ENCODE measurements at regions not wholly inside any gene's neighbourhood (a gene's known extent, or its start where the extent isn't known, plus 50 kb on each side); places are given as distances from the start of the nearest gene placed in this dataset.

DNA sequence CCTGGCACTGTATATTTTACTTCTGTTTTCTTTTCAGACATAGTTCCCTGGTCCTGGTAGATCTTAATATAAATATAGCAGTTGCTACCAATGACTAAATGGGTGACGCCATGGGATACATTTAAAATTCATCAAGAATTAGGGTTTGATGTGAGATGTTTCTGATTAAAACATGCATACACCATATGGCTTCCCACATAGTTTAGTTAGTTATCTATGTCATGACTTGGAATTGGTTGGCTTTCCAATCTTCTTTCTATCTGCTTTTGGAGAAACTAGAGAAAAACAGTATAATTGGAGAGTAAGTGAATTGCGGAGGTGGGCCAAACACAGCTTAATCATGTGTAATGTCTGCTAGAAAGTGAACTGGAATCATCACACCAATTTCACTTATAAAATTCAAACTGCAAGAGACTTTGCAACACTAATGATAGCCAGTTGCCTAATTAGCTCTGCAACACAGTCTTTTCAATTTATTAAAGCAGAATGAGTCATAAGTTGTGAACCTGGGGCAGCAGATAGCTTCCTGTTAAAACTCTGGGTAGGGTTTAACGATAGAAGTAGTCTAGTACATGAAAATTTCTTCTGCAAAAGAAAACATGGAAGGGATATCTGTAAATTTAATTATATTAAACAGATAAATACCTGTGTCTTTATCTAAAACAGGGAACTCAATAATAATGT, 295.2 kb downstream of the SLC16A7 start:
- no peaks in the 10 kb centered on the region for H3K4me1 ChIP-seq
- H3K4me3 ChIP-seq, result no peak overlapping the region
- no peaks in the 10 kb centered on the region for H3K27me3 ChIP-seq
- H3K27ac ChIP-seq, result no peak overlapping the region
- intact Hi-C loops (cut with DNase I; ENCODE audit: low total_unique reads), result no loop called here
- DNase-seq (ENCODE audit: low spot score in 2 of 2), result no peak
- TF ChIP-seq, protein P1, sequence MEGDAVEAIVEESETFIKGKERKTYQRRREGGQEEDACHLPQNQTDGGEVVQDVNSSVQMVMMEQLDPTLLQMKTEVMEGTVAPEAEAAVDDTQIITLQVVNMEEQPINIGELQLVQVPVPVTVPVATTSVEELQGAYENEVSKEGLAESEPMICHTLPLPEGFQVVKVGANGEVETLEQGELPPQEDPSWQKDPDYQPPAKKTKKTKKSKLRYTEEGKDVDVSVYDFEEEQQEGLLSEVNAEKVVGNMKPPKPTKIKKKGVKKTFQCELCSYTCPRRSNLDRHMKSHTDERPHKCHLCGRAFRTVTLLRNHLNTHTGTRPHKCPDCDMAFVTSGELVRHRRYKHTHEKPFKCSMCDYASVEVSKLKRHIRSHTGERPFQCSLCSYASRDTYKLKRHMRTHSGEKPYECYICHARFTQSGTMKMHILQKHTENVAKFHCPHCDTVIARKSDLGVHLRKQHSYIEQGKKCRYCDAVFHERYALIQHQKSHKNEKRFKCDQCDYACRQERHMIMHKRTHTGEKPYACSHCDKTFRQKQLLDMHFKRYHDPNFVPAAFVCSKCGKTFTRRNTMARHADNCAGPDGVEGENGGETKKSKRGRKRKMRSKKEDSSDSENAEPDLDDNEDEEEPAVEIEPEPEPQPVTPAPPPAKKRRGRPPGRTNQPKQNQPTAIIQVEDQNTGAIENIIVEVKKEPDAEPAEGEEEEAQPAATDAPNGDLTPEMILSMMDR (IDR thresholded peaks at IDR 0.05), result no peak
- TF ChIP-seq POLR2AphosphoS5 (IDR thresholded peaks at IDR 0.05) (no peak), POLR2A (IDR thresholded peaks at IDR 0.05) (no peak)
- no peaks in the 10 kb centered on the region for H3K9me3 ChIP-seq
- H3K36me3 ChIP-seq, result no peaks in the 10 kb centered on the region

DNA sequence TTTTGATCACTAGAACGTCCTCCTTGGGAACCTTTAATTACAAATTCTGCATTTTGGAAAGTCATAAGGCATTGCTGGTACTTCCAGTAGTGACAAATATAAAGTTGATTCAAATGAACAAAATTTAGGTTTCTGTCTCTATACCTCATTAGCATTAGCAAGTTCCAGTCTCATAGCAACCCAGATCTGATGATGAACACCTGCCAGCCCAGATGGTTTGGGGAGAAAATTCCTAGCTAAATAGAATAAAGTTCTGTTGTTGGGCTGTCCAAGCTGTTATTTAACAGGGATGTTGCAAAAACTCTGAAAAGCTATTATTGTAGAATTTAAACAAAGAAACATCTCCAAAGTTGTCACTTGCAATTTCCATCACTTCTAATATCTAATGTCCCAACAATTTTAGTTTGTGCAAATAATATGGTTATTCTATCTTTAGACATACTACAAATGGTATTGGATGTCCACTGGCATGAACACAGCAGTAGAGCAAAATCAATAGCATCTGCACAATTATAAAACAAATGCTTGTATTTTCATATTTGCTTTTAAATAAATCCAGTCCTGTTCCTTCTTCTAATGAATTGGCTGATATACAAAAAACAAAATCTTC, 299.4 kb downstream of the SLC16A7 start:
- Histone ChIP-seq H3K4me1 (no peaks in the 10 kb centered on the region), H3K27me3 (no peaks in the 10 kb centered on the region), H3K27ac (no peak overlapping the region), H3K36me3 (no peaks in the 10 kb centered on the region), H3K4me3 (no peak overlapping the region), H3K9me3 (no peaks in the 10 kb centered on the region)
- DNase-seq (ENCODE audit: low spot score in 2 of 2), result no peak
- no peak for TF ChIP-seq POLR2A (IDR thresholded peaks at IDR 0.05)
- TF ChIP-seq, protein P1 (IDR thresholded peaks at IDR 0.05), result no peak
- TF ChIP-seq POLR2AphosphoS5 (IDR thresholded peaks at IDR 0.05), result no peak
- intact Hi-C loops (cut with DNase I; ENCODE audit: low total_unique reads), result no loop called here

DNA sequence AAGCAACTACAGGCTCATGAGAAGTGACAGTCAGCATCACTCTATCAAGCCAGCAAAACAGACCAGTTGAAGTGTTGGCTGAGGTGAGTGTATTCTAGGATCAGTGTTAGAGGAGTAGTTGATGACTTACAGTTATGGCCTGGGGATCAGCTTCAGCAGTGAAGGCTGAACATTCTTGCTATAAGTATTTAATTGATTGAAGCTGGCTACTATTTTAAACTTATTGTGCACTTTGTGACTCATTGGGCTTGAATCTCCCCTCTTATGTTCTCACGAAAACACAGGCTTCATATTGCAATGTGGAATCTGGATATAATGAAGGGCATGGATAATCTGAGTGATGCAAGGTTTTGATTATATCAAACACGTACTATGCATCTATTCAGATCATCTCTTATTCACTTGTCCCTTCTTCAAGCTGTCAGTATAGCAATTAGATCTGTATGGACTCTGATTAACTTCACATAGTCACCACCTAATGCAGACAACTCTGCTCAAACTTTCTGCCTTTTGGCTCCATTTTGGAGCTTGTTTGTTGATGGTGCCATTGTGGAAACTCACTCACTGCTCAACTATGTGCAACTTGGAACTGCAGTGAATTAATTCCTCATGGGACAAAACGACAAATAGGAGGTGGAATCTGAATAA, 309.2 kb downstream of the SLC16A7 start:
- DNase-seq (ENCODE audit: low spot score in 2 of 2), result no peak
- H3K27me3 ChIP-seq, result no peaks in the 10 kb centered on the region
- no peak overlapping the region for H3K27ac ChIP-seq
- H3K4me1 ChIP-seq, result no peaks in the 10 kb centered on the region
- TF ChIP-seq POLR2A (IDR thresholded peaks at IDR 0.05) (no peak), POLR2AphosphoS5 (IDR thresholded peaks at IDR 0.05) (no peak)
- TF ChIP-seq, protein P1 (IDR thresholded peaks at IDR 0.05), result no peak
- intact Hi-C loops (cut with DNase I; ENCODE audit: low total_unique reads), result no loop called here
- H3K4me3 ChIP-seq, result no peak overlapping the region
- H3K9me3 ChIP-seq, result peaks cover 0 to 7% of the 10 kb centered on the region in 2 donors
- H3K36me3 ChIP-seq, result no peaks in the 10 kb centered on the region

DNA sequence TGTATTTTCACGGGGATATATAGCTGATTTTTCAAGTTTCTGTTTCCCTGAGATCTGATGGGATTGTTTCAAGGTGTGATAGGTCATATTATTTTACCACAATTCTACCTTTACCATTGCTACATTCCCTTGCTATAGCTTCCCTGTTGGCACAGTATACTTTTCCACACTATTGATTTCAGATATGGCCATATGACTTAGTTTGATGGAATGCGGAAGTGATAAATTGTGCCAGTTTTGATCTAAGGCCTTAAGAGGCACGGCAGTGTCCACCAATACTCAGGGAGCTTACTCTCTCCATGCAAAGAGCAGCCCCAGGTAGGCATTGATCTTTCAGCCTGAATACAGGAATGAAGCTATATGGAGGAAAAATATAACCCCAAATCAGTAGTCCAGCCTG, 315.7 kb downstream of the SLC16A7 start:
- H3K9me3 ChIP-seq, result no peaks in the 10 kb centered on the region
- H3K27ac ChIP-seq, result no peak overlapping the region
- no peak overlapping the region for H3K4me3 ChIP-seq
- H3K4me1 ChIP-seq, result no peaks in the 10 kb centered on the region
- TF ChIP-seq POLR2AphosphoS5 (IDR thresholded peaks at IDR 0.05), result no peak
- TF ChIP-seq POLR2A (IDR thresholded peaks at IDR 0.05), result no peak
- TF ChIP-seq, protein P1 (IDR thresholded peaks at IDR 0.05), result no peak
- intact Hi-C loops (cut with DNase I; ENCODE audit: low total_unique reads), result no loop called here
- no peak for DNase-seq (ENCODE audit: low spot score in 2 of 2)
- no peaks in the 10 kb centered on the region for H3K27me3 ChIP-seq
- H3K36me3 ChIP-seq, result no peaks in the 10 kb centered on the region

DNA sequence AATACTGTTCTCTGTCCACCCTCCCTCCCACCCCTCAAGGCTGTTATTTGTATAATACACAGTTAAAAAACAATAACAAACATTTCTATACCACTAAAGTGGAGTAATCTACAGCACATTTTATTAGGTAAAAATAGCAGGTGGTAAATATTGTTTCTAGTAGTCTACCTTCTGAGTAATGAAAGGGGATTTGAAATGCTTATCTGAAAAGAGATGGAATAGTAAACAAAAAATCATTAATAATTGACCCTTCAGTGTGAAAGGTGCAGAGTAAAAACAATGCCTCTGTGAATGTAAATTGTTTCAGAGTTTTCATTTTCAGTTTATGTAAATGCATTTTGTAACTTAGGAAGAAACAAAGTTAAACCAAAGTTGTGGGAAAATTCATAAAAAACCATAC, 321.2 kb downstream of the SLC16A7 start:
- H3K4me1 ChIP-seq, result no peaks in the 10 kb centered on the region
- intact Hi-C loops (cut with DNase I; ENCODE audit: low total_unique reads), result no loop called here
- no peak for TF ChIP-seq POLR2A (IDR thresholded peaks at IDR 0.05)
- no peak for TF ChIP-seq POLR2AphosphoS5 (IDR thresholded peaks at IDR 0.05)
- TF ChIP-seq, protein P1 (IDR thresholded peaks at IDR 0.05), result no peak
- no peaks in the 10 kb centered on the region for H3K36me3 ChIP-seq
- H3K4me3 ChIP-seq, result no peak overlapping the region
- H3K27ac ChIP-seq, result no peak overlapping the region
- no peaks in the 10 kb centered on the region for H3K9me3 ChIP-seq
- no peaks in the 10 kb centered on the region for H3K27me3 ChIP-seq
- DNase-seq (ENCODE audit: low spot score in 2 of 2), result no peak

Data from breast epithelium (tissue), 4 donors.